Amniotic epithelial cell (primary cell): ENCODE measurements at regions not wholly inside any gene's neighbourhood (a gene's known extent, or its start where the extent isn't known, plus 50 kb on each side); places are given as distances from the start of the nearest gene placed in this dataset.

ENCODE experiments used
- DNase-seq: peaks from one replicate; pipeline ENCODE4 v3.0.0-alpha.2; 2010; ENCODE audit warnings: low read depth

DNA sequence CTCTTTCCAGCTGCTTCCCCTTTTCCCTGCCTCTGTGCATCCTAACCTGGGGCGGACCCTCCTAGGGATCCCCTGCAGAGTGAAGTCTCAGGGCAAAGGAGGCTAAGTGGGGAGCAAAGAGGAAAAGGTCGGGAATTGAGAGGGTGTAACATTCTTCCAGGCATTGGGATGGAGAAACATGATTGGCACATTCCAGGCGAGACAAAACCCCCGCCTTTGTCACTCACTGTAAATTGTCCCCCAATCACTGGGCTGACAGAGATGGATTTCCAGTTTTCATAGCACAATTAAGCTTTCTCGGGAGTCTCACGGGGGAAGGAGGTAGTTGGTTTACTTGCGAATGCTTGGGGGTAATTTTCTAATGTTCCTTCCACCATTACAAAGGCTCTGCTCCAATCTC is 74.9 kb downstream of the MIAT start:
- no peak for DNase-seq

DNA sequence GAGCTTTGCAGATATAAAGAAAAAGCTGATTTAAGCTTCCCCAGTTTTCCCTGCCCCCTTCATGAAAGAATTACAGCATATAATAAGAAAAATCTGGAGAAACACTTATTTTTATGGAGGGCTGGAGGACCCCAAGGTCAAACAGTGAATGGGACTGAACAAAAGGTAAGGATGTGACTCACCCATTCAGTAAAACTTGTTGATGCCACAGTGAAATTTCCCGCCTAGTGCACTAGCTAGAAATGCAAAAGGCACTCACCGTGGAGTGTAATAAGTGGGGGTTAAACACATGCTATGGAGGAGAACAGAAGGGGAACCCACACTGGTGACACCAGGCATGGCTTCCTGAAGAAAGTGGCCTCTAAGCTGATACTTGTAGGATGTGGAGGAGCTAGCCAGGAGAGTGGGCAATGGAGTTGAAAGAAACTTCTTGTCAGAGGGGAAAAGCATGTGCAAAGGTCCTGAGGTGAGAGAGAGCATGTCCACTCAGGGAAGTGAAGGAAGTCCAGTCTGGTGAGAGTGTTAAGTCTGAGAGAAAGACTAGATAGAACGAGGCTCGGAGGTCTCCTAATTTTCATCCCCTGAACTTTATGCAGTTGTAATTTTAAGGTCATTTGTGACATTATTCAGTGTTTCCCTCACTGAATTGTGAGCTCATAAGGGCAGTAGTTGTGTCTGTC is 77.1 kb downstream of the MIAT start:
- DNase-seq: no peak

DNA sequence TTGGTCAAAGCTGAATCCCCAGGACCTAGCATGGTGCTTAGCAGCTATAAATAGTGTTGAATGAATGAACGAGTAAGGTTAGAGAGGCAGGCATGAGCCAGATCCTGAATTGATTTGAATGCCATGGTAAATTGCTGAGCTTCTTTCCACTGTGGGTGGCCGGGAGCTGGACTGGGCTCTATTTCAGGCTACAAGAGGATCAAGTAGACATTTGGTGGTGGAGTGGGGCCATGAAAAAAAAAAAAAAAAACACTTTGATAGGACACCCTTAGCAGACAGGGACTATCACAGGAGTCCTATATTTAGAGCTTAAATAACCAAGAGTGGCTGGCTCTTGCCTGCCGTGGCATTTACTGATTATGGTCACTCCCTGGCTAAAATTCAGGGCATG is 77.6 kb downstream of the MIAT start:
- DNase-seq: no peak

DNA sequence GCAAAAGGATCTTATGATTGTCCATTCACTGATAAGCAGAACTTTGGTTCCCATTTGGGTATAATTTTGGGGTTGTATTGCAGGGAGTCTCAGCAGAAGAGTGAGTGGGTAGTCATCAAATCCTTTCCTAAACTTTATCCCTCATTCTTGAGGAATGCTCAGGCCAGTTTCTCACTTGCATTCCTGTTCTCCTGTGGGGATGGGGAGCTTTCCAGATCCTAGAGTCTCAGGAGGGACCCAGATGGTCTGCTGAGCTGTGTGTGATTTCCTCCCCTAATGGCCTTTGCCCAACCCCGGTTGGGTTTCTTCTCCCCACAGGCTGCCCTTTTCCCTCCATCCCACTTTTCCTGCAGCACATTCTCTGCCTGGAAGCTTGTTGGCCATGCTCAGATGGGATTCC is 79.9 kb downstream of the MIAT start:
- DNase-seq: no peak

DNA sequence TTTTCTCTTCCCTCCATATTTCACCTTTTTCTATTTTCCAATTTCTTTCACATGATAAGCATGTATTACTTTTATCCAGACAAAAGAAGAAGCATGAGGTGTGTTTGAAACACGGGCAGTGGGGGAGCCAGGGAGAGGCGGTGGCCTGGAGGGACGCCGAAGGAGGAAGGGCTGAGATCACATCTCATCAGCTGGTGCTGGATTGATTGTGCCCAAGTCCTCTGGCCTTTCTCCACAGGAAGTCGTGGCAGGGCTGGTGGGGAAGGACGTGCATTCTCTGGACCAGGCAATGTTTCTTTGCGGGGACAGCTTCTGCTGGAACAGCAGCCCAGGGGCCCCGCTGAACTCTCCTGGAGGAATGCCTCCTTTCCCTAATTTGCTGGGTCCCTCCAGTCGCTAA is 82.9 kb downstream of the MIAT start:
- no peak for DNase-seq

DNA sequence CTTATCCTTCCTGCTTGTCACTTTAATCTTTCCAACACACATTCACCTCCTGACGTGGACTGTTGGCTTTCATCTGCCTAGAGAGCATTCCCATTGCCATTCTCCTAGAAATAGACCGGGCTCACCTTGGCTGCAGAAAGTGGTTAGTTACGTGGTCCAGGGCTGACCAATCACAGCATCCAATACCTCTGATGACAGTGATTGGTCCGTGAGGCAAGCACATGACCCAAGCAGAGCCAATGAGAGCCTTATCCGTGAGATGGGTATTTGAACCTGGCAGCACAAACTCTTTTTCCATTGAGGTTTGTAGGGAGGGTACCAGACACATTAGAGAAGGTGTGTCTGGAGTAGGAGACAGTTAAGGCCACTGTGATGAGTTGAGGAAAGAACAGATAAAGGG is 85.8 kb downstream of the MIAT start:
- DNase-seq: no peak

DNA sequence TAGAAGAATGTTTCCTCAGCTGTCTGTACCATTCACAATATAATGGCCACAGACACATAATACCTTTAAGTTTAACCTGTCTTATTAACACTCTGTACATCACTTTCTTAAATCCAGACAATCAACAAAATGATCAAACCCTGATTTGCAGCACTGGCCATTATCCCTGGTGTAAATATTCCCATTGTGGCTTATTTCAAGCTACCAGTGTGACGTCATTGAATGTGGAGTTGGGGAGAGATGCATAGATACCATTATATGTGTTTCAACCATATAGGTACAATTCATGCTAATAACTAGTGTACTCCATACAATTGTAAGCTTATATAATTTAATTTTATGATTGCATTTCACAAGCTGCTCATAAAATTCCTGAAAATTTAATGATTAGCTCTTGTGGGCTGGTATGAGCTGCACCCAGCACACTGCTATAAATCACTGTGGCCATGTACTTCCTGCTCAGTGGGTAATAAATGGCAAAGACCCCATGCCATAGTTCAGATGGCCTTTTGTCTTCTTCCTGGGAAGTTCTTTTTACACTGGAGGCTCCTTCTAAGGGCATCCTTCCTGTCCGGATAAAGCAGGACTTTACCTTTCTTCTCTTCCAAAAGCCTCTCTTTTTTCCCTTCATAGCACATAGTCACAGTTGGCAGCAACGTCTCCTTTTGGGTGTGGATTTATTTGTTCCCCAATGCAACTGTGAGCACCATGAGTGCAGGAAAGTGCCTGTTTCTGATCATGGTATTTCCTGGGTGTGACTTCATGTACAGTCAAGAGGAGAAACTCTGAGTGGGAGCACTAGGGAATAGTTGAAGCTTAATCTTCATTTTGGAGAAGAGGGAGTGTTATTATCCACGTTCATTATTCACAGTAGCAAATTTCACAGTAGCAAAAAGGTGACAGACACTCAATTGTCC is 87.8 kb downstream of the MIAT start:
- no peak for DNase-seq

DNA sequence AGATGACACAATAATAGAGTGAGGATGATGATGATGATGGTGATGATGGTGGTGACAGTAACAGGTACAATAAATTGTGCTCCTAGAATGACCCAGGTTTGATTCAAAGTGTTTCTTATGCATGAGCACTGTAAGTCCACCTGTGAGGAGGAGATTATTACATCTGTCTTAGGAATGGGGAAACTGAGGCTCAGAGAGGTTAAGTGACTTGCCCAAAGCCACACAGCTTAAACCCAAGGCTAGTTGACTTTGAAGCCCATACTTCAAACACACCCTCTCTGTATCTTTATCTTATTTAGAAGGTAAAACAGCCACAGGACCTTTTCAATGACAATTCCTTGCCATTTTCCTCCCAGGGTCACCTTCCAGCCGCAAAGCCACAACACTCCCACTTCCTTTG is 88.9 kb downstream of the MIAT start:
- DNase-seq: no peak

DNA sequence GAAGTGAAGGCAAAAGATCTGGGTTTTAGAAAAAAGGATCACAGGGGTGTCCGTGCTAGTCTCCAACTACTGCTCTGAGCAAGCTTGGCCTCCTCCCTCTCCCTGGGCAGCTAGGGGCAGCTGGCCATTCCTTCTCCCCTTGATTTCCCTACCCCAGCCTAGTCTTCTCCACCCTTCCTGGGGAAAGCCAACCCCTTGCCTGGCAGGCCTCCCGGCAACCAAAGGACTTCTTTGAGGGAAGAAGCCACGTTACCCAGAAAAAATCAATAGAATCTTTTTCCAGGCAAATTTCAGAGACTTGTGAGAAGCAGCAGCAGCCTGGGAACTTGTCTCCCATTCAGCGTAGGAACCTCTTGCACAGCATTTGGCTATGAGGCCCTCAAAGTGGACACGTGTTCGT is 91.5 kb downstream of the MIAT start:
- no peak for DNase-seq

DNA sequence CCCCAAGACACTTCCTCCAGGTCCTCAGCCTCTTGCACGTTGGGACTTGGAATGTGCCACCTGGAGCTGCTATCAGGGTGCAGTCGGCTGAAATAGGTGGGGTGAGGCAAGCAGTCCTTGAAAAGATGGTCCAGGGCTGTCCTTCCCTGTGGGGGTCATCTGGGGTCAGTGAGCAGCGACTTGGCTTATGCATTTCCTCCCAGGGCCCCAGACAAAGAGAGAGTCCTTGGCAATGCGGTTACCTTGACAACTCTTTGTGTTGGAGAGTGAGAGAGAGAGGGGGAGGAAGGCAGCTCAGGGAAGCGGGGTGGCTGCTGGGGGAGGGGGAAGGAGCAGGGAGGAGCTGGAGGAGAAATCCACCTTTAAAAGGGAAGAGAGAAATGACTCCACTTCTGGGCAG is 93.8 kb downstream of the MIAT start:
- peak; percentile 43 for DNase-seq

DNA sequence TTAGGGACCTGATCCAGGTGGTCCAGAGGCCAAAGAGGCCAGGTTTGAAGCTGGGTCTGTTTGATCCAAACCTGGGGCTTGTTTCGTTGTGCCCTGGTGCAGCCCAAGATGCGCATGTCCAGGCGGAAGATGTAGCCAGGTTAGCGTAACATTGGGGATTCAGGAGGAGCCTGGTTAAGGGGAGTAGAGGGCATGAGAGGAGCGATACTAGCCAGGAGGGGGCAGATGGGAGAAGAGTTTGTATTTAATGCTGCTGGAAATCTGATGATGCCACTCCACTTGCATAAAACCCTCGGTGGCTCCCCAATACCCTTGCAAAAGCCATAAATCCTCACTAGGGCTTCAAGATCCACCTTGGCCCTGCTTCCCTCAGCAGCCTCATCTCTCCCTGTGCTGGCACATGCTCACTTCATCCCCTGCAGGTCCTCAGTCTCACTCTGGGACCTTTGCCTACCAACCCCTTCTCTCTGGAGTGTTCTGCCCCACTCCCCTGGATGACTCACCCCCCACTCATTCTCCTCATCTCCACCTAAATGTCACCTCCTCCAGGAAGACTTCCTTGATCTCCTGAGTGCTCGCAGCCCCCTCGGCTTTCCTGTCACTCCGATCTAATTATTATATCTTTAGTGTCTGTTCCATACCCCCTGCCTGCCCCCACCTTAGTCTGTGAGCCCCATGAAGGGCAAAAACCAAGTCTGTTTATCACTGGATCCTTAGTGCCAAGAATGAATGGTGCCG is 95.9 kb downstream of the MIAT start:
- DNase-seq: no peak

DNA sequence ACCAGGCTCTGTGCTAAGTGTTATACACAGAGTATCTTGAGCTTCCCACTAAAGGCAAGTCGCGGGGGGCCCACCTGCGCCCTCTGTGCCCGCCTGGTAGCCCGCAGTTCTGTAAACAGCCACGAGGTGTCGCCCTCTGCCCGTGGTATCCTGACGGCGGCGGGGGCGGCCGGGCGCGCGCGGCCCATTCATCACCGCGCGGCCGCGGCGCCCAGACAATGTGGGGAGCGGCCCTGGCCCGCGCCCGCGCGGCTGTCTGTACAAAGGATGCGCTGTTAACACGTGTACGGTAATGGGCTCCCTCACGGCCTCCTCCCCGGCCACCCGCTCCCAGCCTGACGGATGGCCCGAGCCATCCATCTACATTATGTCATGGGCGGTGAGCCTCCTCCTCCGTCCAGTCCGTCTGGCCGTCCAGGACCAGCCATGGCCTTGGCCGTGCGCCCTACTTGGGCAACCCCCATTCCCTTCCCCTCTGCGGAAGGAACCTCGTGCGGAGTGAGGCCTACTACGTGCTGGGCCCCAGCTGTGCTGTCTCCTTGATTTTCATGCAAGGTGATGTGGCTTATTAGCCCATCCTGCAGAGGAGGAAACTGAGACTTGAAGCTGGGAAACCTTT is 99.4 kb downstream of the MIAT start:
- peak; percentile 85 for DNase-seq

DNA sequence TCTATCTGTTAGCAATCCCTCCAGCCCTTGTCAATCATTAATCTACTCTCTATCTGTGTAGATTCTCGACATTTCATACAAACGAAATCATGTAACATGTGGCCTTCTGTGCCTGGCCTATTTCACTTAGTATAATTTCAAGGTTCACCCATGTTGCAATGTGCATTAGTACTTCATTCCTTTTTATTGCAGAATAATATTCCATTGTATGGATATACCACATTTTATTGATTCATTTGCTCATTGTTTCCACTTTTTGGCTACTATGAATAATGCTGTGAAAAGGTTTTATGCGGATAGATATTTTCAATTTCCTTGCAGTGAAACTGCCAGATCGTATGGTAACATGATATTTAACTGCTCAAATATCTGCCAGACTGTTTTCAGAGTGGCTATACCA is 100.1 kb downstream of the MIAT start:
- DNase-seq: peak; percentile 21

DNA sequence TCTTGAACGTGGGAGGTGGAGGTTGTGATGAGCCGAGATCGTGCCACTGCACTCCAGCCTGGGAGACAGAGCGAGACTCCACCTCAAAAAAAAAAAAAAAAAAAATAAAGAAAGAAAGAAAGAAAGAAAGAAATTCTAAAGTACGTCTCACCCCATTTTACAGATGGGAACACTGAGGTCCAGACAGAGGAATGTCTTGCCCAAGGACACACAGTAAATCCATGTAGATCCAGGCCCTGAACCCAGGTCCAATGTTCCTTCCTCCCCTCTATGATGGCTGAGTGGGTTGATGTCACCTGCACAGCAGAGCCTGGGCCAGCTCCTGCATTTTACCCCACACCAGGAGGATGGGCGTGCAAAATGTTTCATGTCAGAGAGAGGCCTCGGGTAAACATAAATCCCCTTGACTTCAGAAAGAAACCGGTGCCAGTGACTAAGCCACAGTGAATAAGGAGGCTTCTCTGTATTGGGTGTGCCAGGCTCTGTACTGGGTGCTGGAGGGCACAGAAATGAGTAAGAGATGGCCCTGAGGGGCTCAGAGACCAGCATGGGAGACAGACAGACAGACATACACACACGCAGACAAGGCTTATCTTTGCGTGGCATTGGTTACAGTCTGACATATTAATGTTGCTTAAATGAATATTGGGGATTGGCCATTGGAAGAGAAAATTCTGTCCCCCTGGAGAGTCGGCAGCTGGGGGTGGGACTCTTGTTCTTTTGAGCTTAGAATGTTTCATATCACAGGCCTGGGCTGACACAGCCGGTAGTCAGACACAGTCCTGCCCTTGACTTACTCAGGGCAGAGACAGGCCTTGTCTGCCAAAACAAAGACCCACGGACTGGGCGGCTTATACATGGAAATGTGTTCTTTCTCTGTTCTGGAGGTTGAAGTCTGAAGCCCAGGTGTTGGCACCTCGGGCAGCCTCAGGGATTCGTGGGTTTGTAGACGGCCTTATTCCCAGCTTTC is 105.4 kb downstream of the MIAT start:
- DNase-seq: peak; percentile 18

DNA sequence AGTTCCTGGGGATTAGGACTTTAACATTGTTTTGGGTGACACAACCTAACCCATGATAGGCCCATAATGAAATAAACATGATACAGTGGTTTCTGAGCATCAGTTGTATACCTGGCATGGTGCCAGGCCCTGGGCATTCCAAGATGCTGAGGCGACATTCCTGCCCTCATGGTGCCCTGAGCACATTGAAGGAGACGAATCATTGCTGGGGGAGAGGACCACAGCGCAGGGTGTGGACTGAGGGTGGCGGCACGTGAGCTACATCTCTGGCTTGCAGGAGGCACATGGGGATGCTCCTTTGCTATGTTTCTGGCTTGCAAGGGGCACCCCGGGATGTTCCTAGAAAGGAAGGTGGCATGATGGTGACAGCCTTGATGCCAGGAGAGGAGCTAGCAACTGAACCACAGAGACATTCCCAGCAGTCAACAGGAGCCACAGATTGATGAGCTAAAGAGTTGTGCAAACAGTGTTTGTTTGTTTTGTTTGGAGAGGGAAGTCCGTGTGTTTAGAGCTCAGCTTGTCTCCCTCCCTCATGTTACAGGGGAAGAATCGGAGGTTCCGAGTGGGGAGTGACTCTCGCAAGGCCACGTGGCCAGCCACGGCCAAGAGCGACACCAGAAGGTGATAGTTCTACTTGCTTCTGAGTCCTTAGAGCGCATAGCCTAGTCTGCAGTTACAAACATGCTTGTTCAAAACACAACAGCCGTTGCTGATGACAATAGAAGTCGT is 106.4 kb downstream of the MIAT start:
- peak; percentile 58 for DNase-seq

DNA sequence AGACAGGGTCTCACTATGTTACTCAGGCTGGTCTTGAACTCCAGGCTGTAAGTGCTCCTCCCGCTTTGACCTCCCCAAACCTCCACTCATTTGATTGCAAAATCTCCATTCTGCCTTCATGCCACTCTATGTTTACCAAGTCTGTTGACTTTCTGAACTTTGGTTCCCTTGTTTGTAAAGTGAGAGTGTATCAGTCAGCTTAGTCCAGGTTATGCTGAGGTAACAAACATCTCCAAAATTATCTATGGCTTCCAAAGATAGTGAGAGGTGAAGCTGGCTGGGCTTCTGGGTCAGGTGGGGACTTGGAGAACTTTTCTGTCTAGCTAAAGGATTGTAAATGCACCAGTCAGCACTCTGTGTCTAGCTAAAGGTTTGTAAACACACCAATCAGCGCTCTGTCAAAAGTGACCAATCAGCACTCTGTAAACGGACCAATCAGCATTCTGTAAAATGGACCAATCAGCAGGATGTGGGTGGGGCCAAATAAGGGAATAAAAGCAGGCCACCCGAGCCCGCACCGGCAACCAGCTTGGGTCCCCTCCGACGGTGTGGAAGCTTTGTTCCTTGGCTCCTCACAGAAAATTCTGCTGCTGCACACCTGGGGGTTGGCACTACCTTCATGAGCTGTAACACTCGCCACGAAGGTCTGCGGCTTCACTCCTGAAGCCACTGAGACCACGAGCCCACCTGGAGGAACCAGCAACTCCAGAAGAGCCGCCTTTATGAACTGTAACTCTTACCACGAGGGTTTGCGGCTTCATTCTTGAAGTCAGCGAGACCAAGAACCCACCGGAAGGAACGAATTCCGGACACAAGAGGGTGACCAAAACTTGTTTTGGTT is 109.3 kb downstream of the MIAT start:
- DNase-seq: no peak

DNA sequence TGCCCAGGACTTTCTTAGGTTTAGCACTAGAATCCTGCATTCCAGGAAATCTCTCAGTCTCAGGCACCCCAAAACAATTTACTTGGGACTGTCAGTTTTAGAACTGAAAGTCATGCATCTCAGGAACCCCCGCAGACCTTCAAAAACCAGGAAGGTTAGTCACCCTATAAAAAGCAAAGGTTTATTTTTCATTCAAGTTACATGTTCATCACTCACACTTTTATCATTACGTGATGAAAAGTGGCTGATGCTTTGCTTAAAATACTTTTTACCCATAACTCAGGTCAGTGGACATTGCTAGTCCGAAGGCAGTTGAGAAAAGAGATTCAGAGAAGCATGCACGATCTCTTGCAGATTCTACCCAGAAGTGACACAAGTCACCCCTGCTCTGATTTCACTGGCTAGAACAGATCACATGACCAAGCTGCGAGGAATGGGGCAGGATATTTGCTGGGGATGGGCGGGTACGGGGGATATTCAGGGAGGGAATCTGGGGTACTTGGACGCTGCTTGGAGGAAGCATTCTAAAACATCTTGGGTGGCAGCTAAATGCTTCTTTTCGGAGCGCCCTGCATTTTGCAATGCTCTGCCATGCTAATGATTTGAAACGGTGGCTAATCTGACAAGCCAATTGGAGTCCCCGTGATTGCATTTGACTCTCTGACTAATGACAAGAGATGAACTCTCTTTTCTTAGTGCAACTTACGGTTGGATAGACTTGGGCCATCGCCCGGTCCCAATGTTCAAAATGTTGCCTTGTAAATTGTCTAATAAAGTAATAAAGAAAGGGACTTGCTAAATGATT is 110.2 kb downstream of the MIAT start:
- DNase-seq: no peak

DNA sequence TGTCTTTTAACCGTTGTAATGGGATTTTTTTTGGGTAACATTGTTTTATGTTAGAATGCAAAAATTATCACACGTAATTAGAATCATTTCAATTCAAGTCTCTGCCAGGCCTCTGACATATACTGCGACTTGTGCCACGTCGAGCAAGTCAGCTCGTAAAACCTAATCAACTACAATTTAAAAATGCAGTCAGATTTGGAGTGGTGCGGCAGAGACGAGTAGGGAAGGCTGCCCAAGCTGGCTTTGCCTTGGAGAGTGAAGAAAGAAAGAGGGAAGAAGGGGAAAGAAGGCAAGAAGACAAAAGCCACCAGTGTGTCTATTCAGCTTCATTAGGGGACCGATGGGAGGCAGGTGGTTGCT is 110.7 kb downstream of the MIAT start:
- no peak for DNase-seq

DNA sequence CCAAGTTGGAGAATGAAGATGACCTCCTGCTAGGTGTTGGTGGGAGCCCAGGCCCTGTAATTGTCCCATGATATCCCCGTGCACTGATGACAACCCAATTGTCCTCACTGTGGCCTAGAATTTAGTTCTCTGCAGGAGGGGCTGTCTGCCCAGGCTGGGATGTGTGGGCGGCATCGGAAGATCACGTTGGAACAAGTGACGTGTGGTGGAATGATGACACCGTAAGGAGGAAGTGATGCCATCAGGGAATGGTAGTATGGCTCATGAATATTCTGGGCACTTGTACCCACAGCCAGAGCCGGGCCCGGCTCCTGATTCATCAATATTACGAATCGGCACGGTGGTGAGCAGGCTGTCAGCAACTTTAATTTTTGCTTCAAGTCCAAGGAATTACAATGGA is 111.6 kb downstream of the MIAT start:
- no peak for DNase-seq
